Upper lobe of left lung (tissue), 6 donors: ENCODE measurements at regions not wholly inside any gene's neighbourhood (a gene's known extent, or its start where the extent isn't known, plus 50 kb on each side); places are given as distances from the start of the nearest gene placed in this dataset.

ENCODE experiments used
- ATAC-seq, 2 donors: fragments of 200-7000 bp; cut with Tn5 transposase; one replicate each; pipeline ENCODE4 v1.9.1; 2022; ENCODE audit warnings: mild to moderate bottlenecking in 2 of 2, moderate library complexity in 2 of 2; ENCODE audit not compliant: low FRiP score in 2 of 2
- DNase-seq, 2 donors: peaks; one replicate each; pipeline ENCODE4 v3.0.0-alpha.2; 2019 to 2020
- H3K27ac ChIP-seq, 4 donors: fragments of 200-600 bp; sonication (generic); one replicate each; pipeline ENCODE4 v1.5.1; 2016 to 2019
- H3K27me3 ChIP-seq, 4 donors: fragments of 200-600 bp; sonication (generic); one replicate each; pipeline ENCODE4 v1.5.1; 2017 to 2019
- H3K36me3 ChIP-seq, 4 donors: fragments of 200-600 bp; sonication (generic); one replicate each; pipeline ENCODE4 v1.5.1; 2016 to 2019
- H3K4me1 ChIP-seq, 4 donors: fragments of 200-600 bp; sonication (generic); one replicate each; pipeline ENCODE4 v1.5.1; 2018 to 2019
- H3K4me3 ChIP-seq, 4 donors: fragments of 200-600 bp; sonication (generic); one replicate each; pipeline ENCODE4 v1.5.1; 2017 to 2019; ENCODE audit warnings: mild to moderate bottlenecking in 2 of 4, moderate library complexity in 1 of 4
- H3K9me3 ChIP-seq, 4 donors: fragments of 200-600 bp; sonication (generic); one replicate each; pipeline ENCODE4 v1.5.1; 2018 to 2019
- CTCF ChIP-seq, 6 experiments: fragments of 450-650 bp in 4 of 6; fragments of 200-600 bp in 2 of 6; sonication (generic) in 2 of 6; IDR thresholded peaks; one replicate each; pipeline ENCODE4 v1.5.1; 2016 to 2019; ENCODE audit warnings: antibody characterized with exemption in 6 of 6
- EP300 ChIP-seq, 4 donors: sonication (generic); formaldehyde crosslinking; IDR thresholded peaks; one replicate each; pipeline ENCODE4 v1.5.1; 2017; ENCODE audit warnings: antibody characterized with exemption in 4 of 4, control low read depth in 2 of 4
- POLR2A ChIP-seq, 4 donors: fragments of 450-650 bp; IDR thresholded peaks; one replicate each; pipeline ENCODE4 v1.5.1; 2016 to 2017; ENCODE audit warnings: antibody characterized with exemption in 4 of 4, mild to moderate bottlenecking in 2 of 4
- POLR2AphosphoS5 ChIP-seq, 2 donors: sonication (generic); formaldehyde crosslinking; IDR thresholded peaks; one replicate each; pipeline ENCODE4 v1.5.1; 2017; ENCODE audit warnings: antibody characterized with exemption in 2 of 2
- WGBS, 2 donors: methylation state at CpG; one replicate each; pipeline ENCODE4 v1.1.5; 2017 to 2018; 5-methylcytosine and 5-hydroxymethylcytosine counted together
- donor health status: DM: no; HTN: no; CAD: no; lungs with moderate emphysema.
- donor health status: DM: no; HTN: yes; CAD: no; lungs with severe emphysema.

- H3K9me3 ChIP-seq: peaks cover 0 to 8% (median 2%) of the 10 kb centered on the region in 4 donors
- no peak overlapping the region for H3K27ac ChIP-seq
- ATAC-seq (peak in 1 of 2 donors; percentile 57), DNase-seq (no peak)
- WGBS, 2 donors: 68 to 82% methylated on average over 2 of the region's 2 CpGs
- H3K27me3 ChIP-seq: no peaks in the 10 kb centered on the region
- TF ChIP-seq POLR2A (IDR thresholded peaks at IDR 0.05) (no peak), POLR2AphosphoS5 (IDR thresholded peaks at IDR 0.05) (no peak), EP300 (IDR thresholded peaks at IDR 0.05) (no peak), CTCF (IDR thresholded peaks at IDR 0.05) (no peak)
- no peaks in the 10 kb centered on the region for H3K36me3 ChIP-seq
- no peaks in the 10 kb centered on the region for H3K4me1 ChIP-seq
- H3K4me3 ChIP-seq: no peak overlapping the region
These were observed 200.8 kb downstream of the SPATA18 start for GRCh38 chr4:52251864-52252263.

GRCh38 chr4:52253025-52253424, 201.9 kb downstream of the SPATA18 start:
- no peak overlapping the region for H3K4me3 ChIP-seq
- no peak overlapping the region for H3K27ac ChIP-seq
- no peaks in the 10 kb centered on the region for H3K36me3 ChIP-seq
- peaks cover 0 to 8% (median 2%) of the 10 kb centered on the region in 4 donors for H3K9me3 ChIP-seq
- TF ChIP-seq POLR2AphosphoS5 (IDR thresholded peaks at IDR 0.05) (no peak), CTCF (IDR thresholded peaks at IDR 0.05) (no peak), POLR2A (IDR thresholded peaks at IDR 0.05) (no peak)
- ATAC-seq (no peak), DNase-seq (no peak)
- 64 to 69% methylated on average over 5 of the region's 5 CpGs for WGBS, 2 donors
- no peaks in the 10 kb centered on the region for H3K27me3 ChIP-seq
- H3K4me1 ChIP-seq: no peaks in the 10 kb centered on the region

DNA sequence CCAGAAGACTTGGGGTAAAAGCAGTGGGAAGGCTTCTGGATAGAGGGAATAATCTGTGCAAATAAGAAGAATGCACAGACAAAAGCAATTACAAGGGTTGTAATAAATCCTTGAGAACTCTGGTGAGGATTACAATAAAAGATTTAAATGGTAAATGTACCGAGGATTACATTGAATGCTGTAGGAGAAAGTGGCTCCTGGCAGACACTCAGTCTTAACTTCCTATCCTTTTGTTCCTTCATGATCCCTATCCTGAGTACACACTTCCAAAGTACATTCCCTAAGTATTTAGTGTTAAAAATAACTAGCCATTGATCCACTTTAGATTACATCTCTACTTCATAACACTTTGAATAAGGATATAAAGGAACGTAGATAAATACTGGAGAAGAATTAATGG, 205.4 kb downstream of the SPATA18 start:
- peaks cover 0 to 8% (median 2%) of the 10 kb centered on the region in 4 donors for H3K9me3 ChIP-seq
- WGBS, 2 donors: 59 to 65% methylated on average over 2 of the region's 2 CpGs
- TF ChIP-seq EP300 (IDR thresholded peaks at IDR 0.05) (no peak), POLR2A (IDR thresholded peaks at IDR 0.05) (no peak), CTCF (IDR thresholded peaks at IDR 0.05) (no peak), POLR2AphosphoS5 (IDR thresholded peaks at IDR 0.05) (no peak)
- no peak for DNase-seq
- no peak overlapping the region for H3K27ac ChIP-seq
- H3K4me1 ChIP-seq: no peaks in the 10 kb centered on the region
- no peaks in the 10 kb centered on the region for H3K27me3 ChIP-seq
- no peak overlapping the region for H3K4me3 ChIP-seq
- no peaks in the 10 kb centered on the region for H3K36me3 ChIP-seq
- no peak for ATAC-seq

- TF ChIP-seq POLR2AphosphoS5 (IDR thresholded peaks at IDR 0.05) (no peak), EP300 (IDR thresholded peaks at IDR 0.05) (no peak), CTCF (IDR thresholded peaks at IDR 0.05) (no peak), POLR2A (IDR thresholded peaks at IDR 0.05) (no peak)
- ATAC-seq: no peak
- no peaks in the 10 kb centered on the region for H3K9me3 ChIP-seq
- H3K27ac ChIP-seq: no peak overlapping the region
- DNase-seq: no peak
- WGBS, 2 donors: 77 to 79% methylated on average over 3 of the region's 3 CpGs
- H3K4me1 ChIP-seq: no peaks in the 10 kb centered on the region
- H3K36me3 ChIP-seq: no peaks in the 10 kb centered on the region
- H3K4me3 ChIP-seq: no peak overlapping the region
- no peaks in the 10 kb centered on the region for H3K27me3 ChIP-seq
These were observed 208.9 kb downstream of the SPATA18 start for GRCh38 chr4:52259978-52260377.

DNA sequence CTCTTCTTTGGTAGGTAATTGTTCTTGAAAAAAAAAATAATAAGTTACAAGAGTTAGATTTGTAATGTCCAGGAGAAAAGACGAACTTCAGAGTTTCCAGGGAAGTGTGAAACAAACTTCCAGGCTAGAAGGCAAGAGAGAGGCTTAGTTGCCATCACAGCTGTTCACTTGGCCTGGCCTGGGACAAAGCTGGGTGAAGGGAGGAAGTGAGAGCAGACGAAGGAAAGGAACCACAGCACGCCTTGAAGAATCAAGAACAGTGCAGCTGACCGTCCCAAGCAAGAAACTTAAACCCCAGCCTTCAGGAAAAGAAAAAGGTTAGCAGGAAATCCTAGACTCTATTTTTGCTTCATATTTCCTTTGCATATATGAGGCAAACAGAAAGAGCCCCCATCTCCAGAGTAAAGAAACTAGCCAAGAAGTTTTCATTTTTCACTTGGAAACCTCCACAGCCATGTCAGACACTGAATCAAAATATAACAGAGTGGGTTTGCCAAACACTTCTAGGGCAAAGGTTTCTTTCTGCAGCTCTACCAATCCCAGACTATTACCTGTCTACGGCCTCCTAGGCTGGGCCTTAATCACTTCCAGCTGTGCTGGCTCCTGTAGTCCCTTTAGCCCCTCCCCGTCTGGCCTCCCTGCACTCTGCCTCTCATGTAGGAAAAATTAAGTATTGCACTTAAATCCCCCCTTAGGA, 209.6 kb downstream of the SPATA18 start:
- no peak for DNase-seq
- Histone ChIP-seq H3K27ac (no peak overlapping the region), H3K9me3 (no peaks in the 10 kb centered on the region), H3K27me3 (no peaks in the 10 kb centered on the region), H3K36me3 (no peaks in the 10 kb centered on the region), H3K4me1 (no peaks in the 10 kb centered on the region), H3K4me3 (no peak overlapping the region)
- peak in 1 of 2 donors; percentile 43 for ATAC-seq
- 38 to 42% methylated on average over 6 of the region's 6 CpGs for WGBS, 2 donors
- TF ChIP-seq EP300 (IDR thresholded peaks at IDR 0.05): no peak
- no peak for TF ChIP-seq POLR2AphosphoS5 (IDR thresholded peaks at IDR 0.05)
- no peak for TF ChIP-seq CTCF (IDR thresholded peaks at IDR 0.05)
- no peak for TF ChIP-seq POLR2A (IDR thresholded peaks at IDR 0.05)
